ENCODE measurements at regions not wholly inside any gene's neighbourhood (a gene's known extent, or its start where the extent isn't known, plus 50 kb on each side); places are given as distances from the start of the nearest gene placed in this dataset.

- TF ChIP-seq CTCF (IDR thresholded peaks at IDR 0.05) (no peak), POLR2A (IDR thresholded peaks at IDR 0.05) (no peak)
Measured at GRCh38 chr6:92684386-92684785, 735.0 kb downstream of the EPHA7 start.

Measured in body of pancreas (tissue), 4 donors.